ENCODE measurements at regions not wholly inside any gene's neighbourhood (a gene's known extent, or its start where the extent isn't known, plus 50 kb on each side); places are given as distances from the start of the nearest gene placed in this dataset.

GRCh38 chr5:161051920-161052500 lies 200.0 kb upstream of the ATP10B start:
- no peak for TF ChIP-seq EZH2phosphoT487 (IDR thresholded peaks at IDR 0.05; ENCODE audit: insufficient read depth, low read depth)
- no peak for TF ChIP-seq EZH2 (IDR thresholded peaks at IDR 0.05; ENCODE audit: insufficient read depth, poor library complexity, severe bottlenecking)

All from GM23248 (cell line).